ENCODE measurements at regions not wholly inside any gene's neighbourhood (a gene's known extent, or its start where the extent isn't known, plus 50 kb on each side); places are given as distances from the start of the nearest gene placed in this dataset.

- peaks cover 0 to 14% (median 0%) of the 10 kb centered on the region in 12 donors for H3K4me1 ChIP-seq
- H3K27ac ChIP-seq: no peak overlapping the region
- 63 to 75% (median 67%) methylated on average over 2 of the region's 2 CpGs for WGBS, 4 donors
- intact Hi-C loops (cut with DNase I): no loop called here
- peaks cover 0 to 3% (median 0%) of the 10 kb centered on the region in 9 donors for H3K27me3 ChIP-seq
- H3K9me3 ChIP-seq: no peaks in the 10 kb centered on the region
- no peak overlapping the region for H3K4me3 ChIP-seq
- TF ChIP-seq CTCF (IDR thresholded peaks at IDR 0.05) (no peak), POLR2A (IDR thresholded peaks at IDR 0.05) (no peak)
- DNase-seq (no peak), ATAC-seq (no peak)
- H3K36me3 ChIP-seq: no peaks in the 10 kb centered on the region
These were observed 95.5 kb downstream of the RDH14 start for GRCh38 chr2:18464913-18465312.

GRCh38 chr2:18456026-18456425, 104.4 kb downstream of the RDH14 start:
- 9 to 48% (median 24%) methylated on average over 2 of the region's 2 CpGs for WGBS, 4 donors
- Histone ChIP-seq H3K27me3 (no peaks in the 10 kb centered on the region), H3K4me3 (no peak overlapping the region), H3K36me3 (no peaks in the 10 kb centered on the region), H3K9me3 (no peaks in the 10 kb centered on the region), H3K4me1 (peaks cover 0 to 25% (median 6%) of the 10 kb centered on the region in 12 donors), H3K27ac (peak overlapping the region in 6 of 12 donors; percentile 27 to 65 (median 46))
- intact Hi-C loops (cut with DNase I): no loop called here
- DNase-seq (no peak), ATAC-seq (peak in 2 of 4 donors; percentile 42 to 58)
- TF ChIP-seq POLR2A (IDR thresholded peaks at IDR 0.05) (no peak), CTCF (IDR thresholded peaks at IDR 0.05) (no peak)

DNA sequence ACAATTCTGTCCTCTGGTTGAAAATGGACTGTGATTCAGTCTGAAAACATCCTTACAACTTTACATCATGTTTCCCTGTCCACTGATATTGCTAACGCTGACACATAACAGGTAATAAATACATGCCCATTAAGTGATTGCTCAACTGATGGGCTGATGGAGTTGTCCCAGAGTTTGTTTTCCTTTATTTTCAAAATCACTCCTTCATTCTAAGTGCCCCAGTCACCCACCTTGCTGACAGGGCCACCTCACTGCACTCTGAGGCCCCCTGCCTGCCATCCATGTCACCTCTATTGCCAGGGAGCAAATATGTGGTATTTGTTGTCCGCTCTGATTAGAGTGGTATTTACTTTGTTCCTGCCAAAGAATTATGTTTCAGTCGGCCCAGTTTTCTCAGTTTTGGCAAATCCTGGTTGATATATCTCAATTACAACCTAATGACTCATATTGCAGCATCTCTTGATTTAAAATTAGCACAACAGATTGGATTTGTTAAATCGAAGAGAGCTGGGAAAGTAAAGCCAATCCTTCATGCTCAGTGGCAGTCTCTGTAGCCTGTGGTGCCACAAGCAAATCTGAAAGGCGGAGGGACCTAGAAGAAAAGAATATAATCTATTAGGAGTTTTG, 105.1 kb downstream of the RDH14 start:
- Histone ChIP-seq H3K27me3 (no peaks in the 10 kb centered on the region), H3K9me3 (no peaks in the 10 kb centered on the region), H3K27ac (peak overlapping the region in 8 of 12 donors; percentile 20 to 65 (median 42)), H3K4me1 (peaks cover 0 to 25% (median 6%) of the 10 kb centered on the region in 12 donors), H3K36me3 (no peaks in the 10 kb centered on the region), H3K4me3 (no peak overlapping the region)
- intact Hi-C loops (cut with DNase I): no loop called here
- WGBS, 4 donors: 47 to 57% (median 50%) methylated on average over 5 of the region's 5 CpGs
- no peak for DNase-seq
- TF ChIP-seq POLR2A (IDR thresholded peaks at IDR 0.05) (no peak), CTCF (IDR thresholded peaks at IDR 0.05) (peak in 7 of 12 donors; percentile 16 to 43 (median 36))
- ATAC-seq: peak; percentile 44 to 56 (median 47)

DNA sequence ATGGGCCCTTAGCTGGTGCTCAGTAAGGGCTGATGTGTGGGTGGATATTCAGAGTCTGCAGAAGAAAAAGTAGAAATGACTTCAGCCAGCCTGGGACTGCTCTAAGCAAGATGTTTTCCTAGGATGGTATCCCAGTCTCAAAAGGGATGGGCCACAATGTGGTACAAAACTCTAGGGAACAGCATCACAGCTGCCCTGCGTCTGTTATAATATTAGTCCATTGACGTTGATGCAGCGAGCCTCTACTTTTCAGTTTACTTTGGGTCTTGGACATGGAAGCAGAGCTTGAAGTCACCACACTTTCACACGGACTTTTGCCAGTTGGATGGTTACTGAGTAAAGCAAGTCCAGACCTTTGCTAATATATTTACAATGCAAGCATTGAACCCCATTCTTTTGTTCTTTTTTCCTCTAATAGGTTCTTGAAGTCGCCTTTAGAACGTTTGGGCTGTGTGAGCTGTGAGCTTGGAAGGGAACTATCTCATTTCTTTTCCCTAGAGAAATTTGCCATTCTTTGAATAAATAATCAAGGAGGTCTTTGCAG, 105.7 kb downstream of the RDH14 start:
- intact Hi-C loops (cut with DNase I): no loop called here
- no peak for TF ChIP-seq CTCF (IDR thresholded peaks at IDR 0.05)
- TF ChIP-seq POLR2A (IDR thresholded peaks at IDR 0.05): no peak
- peak overlapping the region in 8 of 12 donors; percentile 12 to 65 (median 42) for H3K27ac ChIP-seq
- no peaks in the 10 kb centered on the region for H3K9me3 ChIP-seq
- peaks cover 0 to 25% (median 6%) of the 10 kb centered on the region in 12 donors for H3K4me1 ChIP-seq
- 62 to 72% (median 65%) methylated on average over 6 of the region's 6 CpGs for WGBS, 4 donors
- no peak overlapping the region for H3K4me3 ChIP-seq
- ATAC-seq: peak; percentile 50 to 85 (median 75)
- no peaks in the 10 kb centered on the region for H3K36me3 ChIP-seq
- H3K27me3 ChIP-seq: no peaks in the 10 kb centered on the region
- peak in 1 of 5 donors; percentile 30 for DNase-seq
